IPS-NIHi7 (cell line): ENCODE measurements at regions not wholly inside any gene's neighbourhood (a gene's known extent, or its start where the extent isn't known, plus 50 kb on each side); places are given as distances from the start of the nearest gene placed in this dataset.
A peak's percentile ranks its signal among the peaks of the same experiment; 100 is the strongest.

ENCODE experiments used
- DNase-seq: peaks from one replicate; pipeline ENCODE4 v3.0.0; 2012; ENCODE audit warnings: mixed read lengths; ENCODE audit errors: extremely low spot score

DNA sequence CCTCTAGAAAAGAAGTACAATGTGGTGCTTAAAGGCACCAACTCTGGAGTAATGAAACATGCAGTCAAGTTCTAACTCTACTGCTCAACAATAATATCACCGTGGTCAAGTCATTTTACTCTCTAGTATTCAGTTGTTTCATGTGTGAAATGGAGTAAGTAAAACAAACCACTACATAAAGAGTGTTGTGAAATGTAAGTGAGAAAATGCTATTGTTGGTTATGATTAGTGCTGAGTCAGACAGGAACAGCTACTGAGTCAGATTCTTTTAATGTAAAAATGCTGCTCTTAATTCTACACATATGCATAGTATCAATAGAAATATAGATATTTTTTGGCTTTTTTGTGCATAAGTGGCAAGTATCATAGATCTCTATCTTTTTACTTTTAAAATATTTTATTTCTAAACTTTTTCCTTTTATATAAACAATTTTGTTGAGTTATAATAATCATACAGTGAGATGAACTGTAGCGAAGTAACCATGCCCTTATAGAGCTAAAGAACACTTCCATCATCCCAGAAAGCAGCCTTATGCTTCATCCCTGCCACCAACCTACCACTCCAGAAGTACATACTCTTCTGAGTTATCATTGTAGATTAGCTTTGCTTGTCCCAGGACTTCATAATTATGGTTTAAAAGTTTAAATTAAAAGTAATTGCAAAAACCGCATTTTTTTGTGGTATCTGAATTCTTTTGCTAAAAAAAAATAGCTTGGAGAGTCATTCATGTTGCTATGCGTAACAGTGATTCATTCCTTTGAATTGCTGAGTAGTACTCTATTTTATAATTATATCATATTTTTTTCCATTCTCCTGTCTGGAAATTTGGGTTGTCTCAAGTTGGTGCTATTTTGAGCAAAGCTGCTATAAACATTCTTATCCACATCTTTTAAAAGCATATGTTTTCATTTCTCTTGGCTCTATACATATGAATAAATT, 548.2 kb upstream of the CLINT1 start:
- no peak for DNase-seq

DNA sequence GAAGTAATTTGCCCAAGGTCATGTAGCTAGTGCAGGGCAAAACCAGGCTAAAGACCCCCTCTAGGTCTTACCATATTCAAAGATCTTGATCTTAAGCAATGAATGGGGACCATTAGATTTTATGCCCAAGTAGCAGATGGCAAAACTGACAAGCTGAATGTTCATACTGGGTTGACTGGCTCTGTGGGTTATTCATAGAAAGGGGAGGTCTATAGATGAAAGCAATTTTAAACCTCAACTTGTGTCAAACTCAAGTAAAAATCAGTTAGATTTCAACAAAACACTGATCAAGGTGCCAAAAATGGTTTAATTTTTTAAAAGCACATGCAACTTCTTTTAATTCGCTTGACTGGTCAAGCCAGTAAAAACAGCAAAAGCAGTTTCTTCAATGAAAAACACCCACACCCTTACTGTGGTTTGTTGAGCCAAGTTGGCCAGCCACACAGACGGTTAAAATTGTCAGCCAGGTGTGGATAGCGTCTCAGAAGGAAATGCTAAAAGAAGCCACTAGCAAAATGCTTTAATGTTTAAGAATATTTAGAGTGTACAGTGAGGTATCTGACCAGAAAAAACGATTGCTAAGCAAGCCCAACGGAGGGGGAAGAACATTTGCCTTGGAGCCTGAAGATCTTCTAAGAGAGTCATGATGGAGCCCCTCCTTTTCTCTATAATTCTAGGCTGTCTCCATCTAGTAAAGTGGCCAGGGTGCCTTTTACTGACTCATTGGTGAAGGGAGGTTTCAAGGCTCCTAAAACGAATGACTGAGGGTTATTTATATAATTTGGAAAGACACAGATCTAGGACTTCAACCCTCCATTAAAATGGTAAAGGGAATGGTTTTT, 539.6 kb upstream of the CLINT1 start:
- DNase-seq: no peak

DNA sequence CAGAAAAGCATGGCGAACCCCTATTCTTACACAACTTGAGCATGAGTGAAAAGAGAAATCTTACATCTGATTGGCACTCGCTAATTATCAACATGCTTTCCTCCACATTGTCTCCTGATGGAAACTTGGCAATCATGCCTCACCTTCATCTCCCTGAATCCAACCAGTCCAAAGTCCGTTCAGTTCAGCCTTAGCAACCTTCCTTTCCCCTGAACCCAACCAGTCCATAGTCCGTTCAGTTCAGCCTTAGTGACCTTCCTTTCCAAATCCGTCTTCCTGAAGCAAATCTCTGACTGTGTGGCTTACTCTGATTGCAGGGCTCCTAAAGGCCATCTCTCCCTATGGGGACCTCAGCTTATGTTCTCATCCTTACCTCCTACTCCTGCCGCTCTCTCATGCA, 538.3 kb upstream of the CLINT1 start:
- DNase-seq: no peak

DNA sequence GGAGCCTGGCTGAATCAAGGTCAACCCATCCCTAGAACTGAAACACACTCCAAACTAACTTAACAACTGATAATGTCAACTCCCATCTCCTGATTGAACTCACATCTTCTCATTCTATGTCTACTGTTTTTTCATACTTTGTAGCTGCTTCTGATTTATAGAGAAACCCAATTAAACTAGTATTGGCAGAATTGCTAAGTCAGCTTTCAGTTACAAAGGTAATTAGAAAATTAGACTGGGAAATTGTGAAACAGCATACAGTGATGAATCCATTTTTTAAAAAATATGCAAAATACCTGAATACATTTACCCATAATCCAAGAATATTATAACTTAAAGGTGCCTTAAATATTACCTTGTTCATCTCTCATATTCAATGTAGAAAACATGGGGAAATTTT, 535.2 kb upstream of the CLINT1 start:
- DNase-seq: no peak

DNA sequence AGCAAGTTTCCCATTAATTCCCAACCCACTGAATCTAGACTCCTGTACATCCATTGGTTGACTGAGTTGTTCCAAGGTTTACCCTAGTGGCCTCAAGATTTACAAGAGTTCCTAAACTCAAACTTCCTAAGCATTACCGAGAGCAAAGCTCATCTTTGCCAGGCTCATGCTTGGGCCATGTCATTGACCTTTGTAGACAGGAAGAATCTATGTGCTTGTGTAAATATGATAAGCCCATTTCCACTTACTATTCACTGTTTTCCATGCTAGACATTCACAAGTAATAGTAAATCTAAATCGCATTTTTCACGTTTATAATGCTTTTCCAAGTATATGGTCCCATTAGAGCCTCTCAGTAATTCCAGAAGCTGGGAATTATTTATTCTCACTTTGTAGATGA, 534.5 kb upstream of the CLINT1 start:
- DNase-seq: no peak

DNA sequence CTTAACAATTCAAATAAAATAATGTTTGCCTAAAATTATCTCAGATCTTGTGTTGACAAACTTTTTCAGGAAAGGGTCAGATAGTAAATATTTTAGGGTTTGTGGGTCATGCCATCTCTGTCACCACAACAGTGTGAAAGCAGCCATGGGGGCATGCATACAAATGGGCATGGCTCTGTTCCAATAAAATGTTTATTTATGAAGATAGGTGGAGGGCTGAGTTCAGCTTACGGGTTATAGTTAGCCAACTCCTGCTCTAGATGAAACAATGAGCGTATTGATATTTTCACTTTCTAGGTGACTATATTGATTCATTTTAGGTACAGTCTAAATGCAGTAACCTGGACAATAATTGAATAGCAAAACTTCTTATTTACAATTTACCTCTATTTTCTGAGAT, 533.8 kb upstream of the CLINT1 start:
- DNase-seq: no peak

DNA sequence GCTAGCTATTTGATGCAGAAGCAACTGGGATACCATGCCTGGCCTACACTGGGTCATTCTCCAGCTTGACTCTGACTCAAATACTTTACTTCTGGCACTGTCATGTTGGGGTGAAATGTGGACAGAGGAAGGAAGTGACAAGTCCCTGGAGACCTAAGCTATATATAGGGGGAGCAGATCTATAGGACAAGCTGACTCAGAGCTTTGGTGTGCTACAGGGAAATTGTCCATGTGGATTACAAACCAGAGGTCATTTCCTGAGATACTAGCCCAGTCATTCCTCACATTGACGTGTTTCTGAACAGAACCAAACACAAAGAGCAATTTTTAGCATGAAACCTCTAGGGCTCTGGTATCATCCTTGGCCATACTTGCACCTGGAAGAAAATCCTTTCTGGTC, 531.6 kb upstream of the CLINT1 start:
- no peak for DNase-seq

DNA sequence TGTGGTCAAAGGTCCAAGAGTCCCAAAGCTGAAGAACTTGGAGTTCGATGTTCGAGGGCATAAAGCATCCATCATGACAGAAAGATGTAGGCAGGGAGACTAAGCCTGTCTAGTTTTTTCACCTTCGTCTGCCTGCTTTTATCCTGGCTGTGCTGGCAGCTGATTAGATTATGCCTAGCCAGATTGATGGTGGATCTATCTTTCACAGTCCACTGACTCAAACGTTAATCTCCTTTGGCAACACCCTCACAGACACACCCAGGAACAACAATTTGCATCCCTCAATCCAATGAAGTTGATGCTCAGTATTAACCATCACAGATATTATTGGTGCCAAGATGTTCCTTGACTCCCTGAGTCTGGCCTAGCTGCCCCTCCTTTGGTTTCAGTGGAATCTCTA, 530.8 kb upstream of the CLINT1 start:
- no peak for DNase-seq

DNA sequence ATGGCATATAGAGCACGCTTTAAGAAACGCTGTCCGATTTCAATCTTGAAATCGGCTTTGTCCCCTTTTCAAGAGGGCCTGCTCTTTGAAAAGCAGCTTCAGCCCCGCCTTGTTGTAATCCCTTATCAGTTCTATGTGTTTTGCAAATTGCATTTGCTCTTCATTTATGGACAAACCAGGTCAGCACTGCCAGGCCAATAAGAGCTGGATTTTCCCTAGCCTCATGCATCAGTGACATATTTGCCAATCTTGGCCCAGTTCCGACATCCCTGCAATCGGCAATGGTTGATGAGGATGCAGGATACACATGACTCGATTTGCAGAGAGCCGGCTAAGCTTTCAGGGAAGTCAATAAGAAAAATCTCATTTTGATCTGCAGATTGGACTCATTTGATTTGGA, 529.1 kb upstream of the CLINT1 start:
- no peak for DNase-seq

DNA sequence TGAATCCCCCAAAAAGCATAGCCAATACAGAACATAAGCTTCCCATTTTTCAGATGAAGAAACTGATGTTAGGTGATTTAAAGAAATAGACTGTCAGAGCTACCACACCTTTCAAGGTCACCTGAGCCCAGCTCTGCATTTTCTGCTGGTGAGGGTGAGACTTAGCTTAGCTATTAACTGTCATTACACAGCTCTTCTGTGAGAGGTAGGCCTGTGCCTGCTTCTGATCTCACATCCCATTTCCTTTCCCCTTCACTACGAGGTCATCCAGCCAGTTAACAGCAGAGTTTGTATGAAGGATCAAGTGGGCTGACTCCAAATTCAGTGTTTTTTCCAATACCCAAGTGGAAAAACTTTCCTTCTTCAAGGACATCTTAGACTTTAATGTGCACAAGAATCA, 528.6 kb upstream of the CLINT1 start:
- DNase-seq: no peak

DNA sequence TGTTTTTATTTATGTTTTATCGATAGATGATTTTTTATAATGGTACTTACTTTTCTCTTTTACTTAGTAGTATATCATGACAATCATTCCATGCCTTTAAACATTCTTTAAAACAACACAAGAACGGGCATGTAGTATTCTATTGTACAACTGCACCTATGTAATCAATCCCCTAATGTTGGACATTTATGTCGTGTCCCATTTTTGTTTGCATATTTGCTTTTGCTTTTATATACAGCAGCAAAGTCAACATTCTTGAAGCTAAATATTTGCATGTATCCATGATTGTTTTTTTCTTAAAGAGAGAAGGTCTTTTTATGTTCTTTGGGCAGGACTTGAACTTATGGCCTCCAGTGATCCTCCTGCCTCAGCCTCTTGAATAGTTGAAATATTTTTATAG, 527.0 kb upstream of the CLINT1 start:
- DNase-seq: no peak

DNA sequence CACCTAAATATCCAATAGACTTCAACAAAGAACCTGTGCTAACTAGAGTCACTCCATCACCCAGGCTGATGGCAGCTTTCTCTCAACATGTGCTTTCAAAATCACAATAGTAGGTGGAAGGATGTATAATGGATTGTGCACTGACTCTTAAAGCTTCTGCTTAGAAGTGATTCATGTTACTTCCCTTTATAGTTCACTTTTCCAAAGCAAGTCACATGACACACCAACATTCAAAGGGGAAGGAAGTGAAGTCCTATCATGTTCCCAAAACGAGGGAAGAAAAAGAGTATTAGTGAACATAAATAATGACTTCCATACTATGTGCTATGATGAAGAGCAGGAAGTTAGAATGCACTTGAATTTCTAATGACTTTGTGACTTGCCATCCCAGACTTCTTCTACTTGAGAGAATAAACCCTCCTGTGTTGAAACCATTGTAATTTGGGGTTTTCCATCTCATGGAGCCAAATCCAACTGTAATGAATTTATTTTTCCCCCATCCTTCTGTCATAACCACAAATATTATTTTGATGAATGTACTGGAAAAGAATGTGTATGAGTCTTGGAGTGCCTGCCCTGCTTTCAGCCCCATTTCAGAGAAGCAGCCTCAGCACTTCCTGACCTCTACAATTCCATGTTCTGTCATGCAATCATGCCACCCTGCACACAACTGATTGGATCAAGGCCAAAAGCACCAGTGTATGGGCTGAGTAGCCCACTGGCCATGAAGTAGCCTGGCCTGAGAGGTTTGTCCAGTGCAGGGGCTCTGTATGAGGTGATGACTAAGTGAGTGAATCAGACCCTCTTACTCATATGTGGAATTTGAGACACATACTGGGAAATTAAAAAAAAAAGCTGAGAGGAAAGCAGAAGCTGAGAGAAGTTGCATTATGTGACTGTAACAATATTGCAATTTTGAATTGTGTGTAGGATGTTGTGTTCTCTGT, 525.9 kb upstream of the CLINT1 start:
- no peak for DNase-seq

DNA sequence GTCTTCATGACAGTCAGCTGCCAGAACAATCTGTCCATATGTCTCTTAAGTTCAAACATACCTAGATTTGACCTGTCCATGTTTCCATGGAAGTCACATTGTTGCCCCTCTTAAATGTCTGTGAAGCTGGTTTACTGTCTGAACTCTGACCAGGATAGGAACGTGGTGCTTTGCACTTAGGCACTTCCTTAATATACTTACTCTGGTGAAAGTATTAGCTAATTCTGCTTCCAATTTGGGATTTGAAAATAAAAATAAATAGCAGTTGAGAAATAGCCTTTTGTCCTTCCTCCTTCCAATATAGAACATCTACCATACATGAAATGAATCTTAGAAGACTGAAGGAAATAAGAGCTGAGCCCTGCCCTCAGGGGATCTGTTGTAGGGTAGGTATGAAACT, 524.5 kb upstream of the CLINT1 start:
- no peak for DNase-seq

DNA sequence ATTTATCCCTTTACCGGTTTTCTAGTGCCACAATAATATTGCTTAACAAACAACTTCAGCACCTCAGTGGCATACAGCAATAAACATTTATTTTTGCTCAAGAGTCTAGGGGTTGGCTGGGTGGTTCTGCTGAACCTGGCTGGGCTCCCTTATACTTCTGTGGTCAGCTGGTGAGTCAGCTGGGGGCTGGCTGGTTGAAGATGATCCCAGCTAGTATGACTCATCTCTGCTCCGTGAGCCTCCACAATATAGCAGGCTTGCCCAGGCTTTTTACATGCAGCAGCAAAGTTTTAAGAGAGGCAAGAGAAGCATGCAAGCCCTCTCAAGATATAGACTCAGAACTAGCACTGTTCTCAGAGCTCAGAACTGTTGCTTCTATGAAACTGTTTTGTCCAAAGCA, 523.5 kb upstream of the CLINT1 start:
- peak; percentile 72 for DNase-seq

DNA sequence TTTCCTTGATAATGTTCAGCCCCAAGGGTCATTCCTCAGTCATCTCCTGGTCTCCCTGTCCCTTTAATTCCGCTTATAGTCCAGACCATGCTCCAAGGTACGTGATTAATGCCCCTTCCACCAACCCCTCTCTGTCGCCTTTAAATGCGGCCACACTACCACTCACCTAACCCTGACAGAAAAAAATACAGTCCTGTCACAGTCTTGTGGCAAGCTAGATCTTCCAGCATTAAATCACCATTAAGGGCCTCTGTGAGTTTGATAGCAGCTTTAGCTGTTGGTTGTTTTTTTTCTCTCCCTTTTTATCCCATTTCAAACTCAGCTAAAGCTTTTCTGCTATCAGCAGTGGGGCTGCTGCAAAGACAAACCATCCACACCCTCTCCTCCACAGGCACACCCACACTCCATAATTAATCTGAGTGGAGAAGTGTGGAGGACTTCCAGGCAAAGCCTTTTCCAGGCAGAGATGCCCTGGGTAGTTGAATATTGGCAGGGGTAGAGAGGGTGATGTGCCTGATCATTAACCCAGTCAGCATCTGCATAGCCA, 522.7 kb upstream of the CLINT1 start:
- DNase-seq: no peak

DNA sequence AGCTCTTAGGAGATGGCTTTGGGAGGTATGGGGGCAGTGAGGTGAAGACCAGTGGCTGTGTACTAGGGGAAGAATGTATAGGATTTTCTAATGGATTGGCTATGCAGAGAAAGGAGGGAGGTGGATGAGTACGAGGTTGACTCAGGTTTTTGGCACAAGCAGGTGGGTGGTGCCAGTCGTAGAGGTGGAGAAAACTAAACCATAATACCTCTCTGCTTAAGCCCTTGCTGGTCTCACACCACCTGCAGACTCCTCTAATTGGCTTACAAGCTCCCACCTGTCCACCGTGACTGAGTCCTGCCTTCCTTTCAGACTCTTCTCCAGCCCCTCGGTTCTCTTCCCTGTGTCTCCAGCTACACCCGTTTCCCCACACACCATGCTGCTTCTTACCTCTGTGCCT, 521.7 kb upstream of the CLINT1 start:
- no peak for DNase-seq

DNA sequence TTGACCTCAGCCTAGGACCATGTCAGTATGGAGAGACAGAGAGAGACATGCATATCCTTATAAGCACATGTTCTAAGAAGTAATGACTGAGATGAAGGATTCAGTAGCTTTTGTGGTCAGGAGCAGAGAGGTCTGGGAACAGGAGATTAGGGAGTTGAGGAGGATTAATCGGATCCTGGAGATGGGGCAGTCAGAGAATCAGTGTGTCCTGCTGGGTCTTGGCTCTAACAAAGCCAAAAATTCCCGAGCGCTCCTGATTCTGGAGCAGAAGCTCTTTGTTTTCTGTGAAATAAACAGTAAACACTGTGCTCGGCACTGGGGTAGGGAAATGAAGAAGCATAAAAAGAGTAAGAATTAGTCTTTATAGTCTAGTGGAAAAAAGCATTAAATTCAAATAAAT, 520.0 kb upstream of the CLINT1 start:
- no peak for DNase-seq

DNA sequence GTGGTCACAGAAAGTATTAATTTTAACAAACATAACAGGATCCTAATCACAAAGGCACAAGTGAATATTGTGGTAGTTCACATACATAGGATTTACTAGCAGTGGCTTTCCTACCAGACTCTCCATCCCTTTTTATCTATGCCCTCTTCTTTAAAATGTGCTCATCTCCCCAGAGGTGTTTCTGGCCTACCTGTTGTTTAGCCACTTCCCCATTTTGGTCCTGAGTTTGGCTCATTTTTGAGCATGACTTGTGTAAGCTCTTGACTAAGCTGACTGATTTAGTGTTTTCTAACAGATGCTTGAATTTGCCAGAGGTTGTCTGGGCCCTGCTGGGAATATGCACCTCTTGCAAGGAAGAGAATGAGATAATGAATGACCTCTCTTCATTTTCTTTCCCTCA, 517.7 kb upstream of the CLINT1 start:
- no peak for DNase-seq

DNA sequence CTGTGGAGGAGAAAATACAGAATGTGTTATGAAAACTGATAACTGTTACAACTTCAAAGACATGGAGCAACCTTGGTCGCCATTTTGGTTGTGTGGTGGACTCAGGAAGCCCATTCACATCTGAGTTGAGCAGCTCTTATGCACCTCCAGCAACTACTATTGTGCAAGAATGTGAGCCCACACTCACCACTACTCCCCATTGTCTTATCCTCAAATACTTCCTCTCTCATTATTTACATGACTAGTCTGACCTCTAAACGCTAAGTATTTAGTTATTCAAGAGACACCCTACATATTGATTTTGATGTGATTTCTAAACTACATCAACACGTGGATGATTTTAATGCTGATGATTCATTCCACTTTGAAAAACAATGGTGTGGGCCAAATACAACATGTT, 516.6 kb upstream of the CLINT1 start:
- DNase-seq: no peak

DNA sequence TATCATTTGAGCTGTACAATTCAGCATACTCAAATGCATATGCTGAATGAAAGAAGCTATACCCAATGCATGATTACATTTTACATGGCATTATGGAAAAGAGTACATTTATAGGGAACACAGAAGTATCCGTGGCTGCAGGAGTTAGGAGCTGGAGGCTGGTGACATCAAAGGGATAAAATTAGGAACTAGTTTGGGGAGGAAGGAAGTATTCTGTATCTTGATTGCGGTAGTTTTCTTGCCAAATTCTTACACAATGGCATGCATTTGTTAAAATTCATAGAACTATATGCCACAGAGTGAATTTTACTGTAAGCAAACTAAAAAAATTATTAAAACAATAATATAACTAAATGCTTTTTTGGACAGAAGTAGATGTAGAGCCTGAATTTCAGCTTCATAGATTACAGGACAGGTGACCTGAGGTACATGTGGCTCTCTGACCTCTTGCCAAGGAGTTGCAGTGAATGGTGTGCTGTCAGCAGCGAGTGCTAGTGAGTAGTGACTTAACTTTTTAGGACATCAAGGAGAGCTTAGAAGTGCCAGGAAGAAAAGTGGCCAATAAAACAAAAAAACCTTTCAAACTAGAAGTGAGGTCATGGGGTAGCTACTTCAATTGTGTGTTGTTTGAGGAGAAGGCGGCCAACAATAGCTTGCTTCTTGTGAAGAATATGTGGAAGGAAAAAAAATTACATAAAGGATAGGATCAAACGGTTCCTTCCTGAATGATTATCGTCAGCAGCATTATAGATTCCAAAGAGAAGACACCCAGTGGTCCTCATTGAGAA, 514.9 kb upstream of the CLINT1 start:
- DNase-seq: no peak

DNA sequence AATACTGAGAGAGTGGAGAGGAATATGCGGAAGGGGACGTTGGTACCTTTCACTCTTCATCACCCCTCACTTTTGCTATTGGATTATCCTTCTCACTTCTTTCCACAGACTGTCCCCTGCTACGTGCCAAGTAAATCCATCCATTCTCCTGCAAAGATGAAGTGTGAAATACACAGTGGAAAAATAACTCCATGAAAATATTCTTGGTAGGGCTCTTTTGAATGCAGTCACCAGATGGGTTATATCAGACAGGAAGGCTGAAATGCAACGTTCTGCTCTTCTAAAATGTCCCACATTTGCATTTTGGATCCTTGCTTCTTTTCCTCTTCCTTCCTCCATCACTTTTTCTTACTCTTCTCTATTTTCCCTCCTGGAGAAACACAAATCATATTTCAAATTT, 510.3 kb upstream of the CLINT1 start:
- no peak for DNase-seq
